ENCODE measurements at regions not wholly inside any gene's neighbourhood (a gene's known extent, or its start where the extent isn't known, plus 50 kb on each side); places are given as distances from the start of the nearest gene placed in this dataset.

- peaks cover 4% of the 10 kb centered on the region for H3K4me1 Mint-ChIP-seq (ENCODE audit: low read depth)
- no peak for DNase-seq (ENCODE audit: low spot score)
These were observed 453.7 kb downstream of the TTLL7 start for GRCh38 chr1:83545066-83545862.

GRCh38 chr1:83543222-83543973 lies 455.5 kb downstream of the TTLL7 start:
- no peaks in the 10 kb centered on the region for H3K36me3 Mint-ChIP-seq (ENCODE audit: low read depth)
- DNase-seq (ENCODE audit: low spot score) = no peak
- H3K9me3 Mint-ChIP-seq = peaks cover 3% of the 10 kb centered on the region
- H3K4me3 Mint-ChIP-seq = no peak overlapping the region
- no peak overlapping the region for H3K27ac Mint-ChIP-seq
- H3K4me1 Mint-ChIP-seq (ENCODE audit: low read depth) = peaks cover 4% of the 10 kb centered on the region
- no peaks in the 10 kb centered on the region for H3K27me3 Mint-ChIP-seq (ENCODE audit: low read depth)

More at GRCh38 chr1:83545066-83545862, 453.7 kb downstream of the TTLL7 start:
- no peak overlapping the region for H3K4me3 Mint-ChIP-seq
- no peaks in the 10 kb centered on the region for H3K27me3 Mint-ChIP-seq (ENCODE audit: low read depth)
- no peak overlapping the region for H3K27ac Mint-ChIP-seq
- H3K36me3 Mint-ChIP-seq (ENCODE audit: low read depth) = no peaks in the 10 kb centered on the region
- peaks cover 3% of the 10 kb centered on the region for H3K9me3 Mint-ChIP-seq

GRCh38 chr1:83531521-83532309 lies 467.2 kb downstream of the TTLL7 start:
- no peak for DNase-seq (ENCODE audit: low spot score)

GRCh38 chr1:83530506-83530905 lies 468.4 kb downstream of the TTLL7 start:
- H3K4me3 Mint-ChIP-seq = no peak overlapping the region
- no peaks in the 10 kb centered on the region for H3K27me3 Mint-ChIP-seq (ENCODE audit: low read depth)
- peaks cover 3% of the 10 kb centered on the region for H3K4me1 Mint-ChIP-seq (ENCODE audit: low read depth)
- H3K9me3 Mint-ChIP-seq = peaks cover 12% of the 10 kb centered on the region
- H3K36me3 Mint-ChIP-seq (ENCODE audit: low read depth) = no peaks in the 10 kb centered on the region
- no peak for DNase-seq (ENCODE audit: low spot score)
- H3K27ac Mint-ChIP-seq = no peak overlapping the region

More at GRCh38 chr1:83531521-83532309, 467.2 kb downstream of the TTLL7 start:
- Mint-ChIP-seq H3K9me3 (peaks cover 12% of the 10 kb centered on the region), H3K27ac (no peak overlapping the region), H3K4me1 (ENCODE audit: low read depth) (no peaks in the 10 kb centered on the region), H3K27me3 (ENCODE audit: low read depth) (no peaks in the 10 kb centered on the region), H3K36me3 (ENCODE audit: low read depth) (no peaks in the 10 kb centered on the region), H3K4me3 (no peak overlapping the region)

GRCh38 chr1:83527987-83528386 lies 470.9 kb downstream of the TTLL7 start:
- H3K4me1 Mint-ChIP-seq (ENCODE audit: low read depth) = peaks cover 8% of the 10 kb centered on the region
- no peaks in the 10 kb centered on the region for H3K36me3 Mint-ChIP-seq (ENCODE audit: low read depth)
- no peak overlapping the region for H3K27ac Mint-ChIP-seq
- DNase-seq (ENCODE audit: low spot score) = no peak
- no peak overlapping the region for H3K4me3 Mint-ChIP-seq
- peaks cover 5% of the 10 kb centered on the region for H3K9me3 Mint-ChIP-seq
- H3K27me3 Mint-ChIP-seq (ENCODE audit: low read depth) = no peaks in the 10 kb centered on the region

GRCh38 chr1:83520797-83521196 lies 478.1 kb downstream of the TTLL7 start:
- no peak overlapping the region for H3K27ac Mint-ChIP-seq
- no peak overlapping the region for H3K4me3 Mint-ChIP-seq
- H3K36me3 Mint-ChIP-seq (ENCODE audit: low read depth) = no peaks in the 10 kb centered on the region
- DNase-seq (ENCODE audit: low spot score) = no peak
- no peaks in the 10 kb centered on the region for H3K9me3 Mint-ChIP-seq
- no peaks in the 10 kb centered on the region for H3K27me3 Mint-ChIP-seq (ENCODE audit: low read depth)
- peaks cover 14% of the 10 kb centered on the region for H3K4me1 Mint-ChIP-seq (ENCODE audit: low read depth)

- Mint-ChIP-seq H3K4me1 (ENCODE audit: low read depth) (peaks cover 24% of the 10 kb centered on the region), H3K27ac (no peak overlapping the region), H3K27me3 (ENCODE audit: low read depth) (no peaks in the 10 kb centered on the region), H3K9me3 (peaks cover 7% of the 10 kb centered on the region), H3K36me3 (ENCODE audit: low read depth) (peaks cover 4% of the 10 kb centered on the region), H3K4me3 (no peak overlapping the region)
- no peak for DNase-seq (ENCODE audit: low spot score)
These were observed 482.6 kb downstream of the TTLL7 start for GRCh38 chr1:83516369-83516768.

- Mint-ChIP-seq H3K9me3 (peaks cover 7% of the 10 kb centered on the region), H3K27me3 (ENCODE audit: low read depth) (no peaks in the 10 kb centered on the region), H3K4me3 (peak overlapping the region; percentile 5), H3K36me3 (ENCODE audit: low read depth) (peaks cover 4% of the 10 kb centered on the region), H3K4me1 (ENCODE audit: low read depth) (peaks cover 23% of the 10 kb centered on the region), H3K27ac (peak overlapping the region; percentile 23)
- DNase-seq (ENCODE audit: low spot score) = peak; percentile 15
These were observed 483.3 kb downstream of the TTLL7 start for GRCh38 chr1:83515578-83516154.

GRCh38 chr1:83512373-83513193 lies 486.3 kb downstream of the TTLL7 start:
- DNase-seq (ENCODE audit: low spot score) = no peak
- H3K27ac Mint-ChIP-seq = no peak overlapping the region
- peaks cover 11% of the 10 kb centered on the region for H3K9me3 Mint-ChIP-seq
- H3K36me3 Mint-ChIP-seq (ENCODE audit: low read depth) = peaks cover 12% of the 10 kb centered on the region
- H3K27me3 Mint-ChIP-seq (ENCODE audit: low read depth) = no peaks in the 10 kb centered on the region
- H3K4me3 Mint-ChIP-seq = no peak overlapping the region
- peaks cover 46% of the 10 kb centered on the region for H3K4me1 Mint-ChIP-seq (ENCODE audit: low read depth)

GRCh38 chr1:83511146-83511726 lies 487.7 kb downstream of the TTLL7 start:
- Mint-ChIP-seq H3K27ac (no peak overlapping the region), H3K27me3 (ENCODE audit: low read depth) (no peaks in the 10 kb centered on the region), H3K4me1 (ENCODE audit: low read depth) (peaks cover 51% of the 10 kb centered on the region)

GRCh38 chr1:83509301-83509781 lies 489.6 kb downstream of the TTLL7 start:
- H3K4me3 Mint-ChIP-seq = peak overlapping the region; percentile 37
- peaks cover 22% of the 10 kb centered on the region for H3K36me3 Mint-ChIP-seq (ENCODE audit: low read depth)
- no peak for DNase-seq (ENCODE audit: low spot score)
- H3K27me3 Mint-ChIP-seq (ENCODE audit: low read depth) = no peaks in the 10 kb centered on the region
- H3K4me1 Mint-ChIP-seq (ENCODE audit: low read depth) = peaks cover 45% of the 10 kb centered on the region
- peaks cover 27% of the 10 kb centered on the region for H3K9me3 Mint-ChIP-seq
- peak overlapping the region; percentile 93 for H3K27ac Mint-ChIP-seq

More at GRCh38 chr1:83511146-83511726, 487.7 kb downstream of the TTLL7 start:
- DNase-seq (ENCODE audit: low spot score) = no peak
- H3K9me3 Mint-ChIP-seq = peaks cover 15% of the 10 kb centered on the region
- no peak overlapping the region for H3K4me3 Mint-ChIP-seq
- peaks cover 17% of the 10 kb centered on the region for H3K36me3 Mint-ChIP-seq (ENCODE audit: low read depth)

- H3K36me3 Mint-ChIP-seq (ENCODE audit: low read depth) = peaks cover 24% of the 10 kb centered on the region
- peaks cover 34% of the 10 kb centered on the region for H3K9me3 Mint-ChIP-seq
- H3K4me1 Mint-ChIP-seq (ENCODE audit: low read depth) = peaks cover 43% of the 10 kb centered on the region
- peak; percentile 57 for DNase-seq (ENCODE audit: low spot score)
- H3K27ac Mint-ChIP-seq = peak overlapping the region; percentile 93
- H3K4me3 Mint-ChIP-seq = peak overlapping the region; percentile 81
- H3K27me3 Mint-ChIP-seq (ENCODE audit: low read depth) = no peaks in the 10 kb centered on the region
These were observed 490.3 kb downstream of the TTLL7 start for GRCh38 chr1:83508485-83509151.

Data from T-helper 2 cell treated with Interferon-gamma antibody and Interleukin-4, amounts not matched to agents 5 μg/mL and 100 μg/mL, for 36 hours (primary cell).